WTC11 (cell line): ENCODE measurements at regions not wholly inside any gene's neighbourhood (a gene's known extent, or its start where the extent isn't known, plus 50 kb on each side); places are given as distances from the start of the nearest gene placed in this dataset.

Experiments
- FOXP4 ChIP-seq: sonication (generic); formaldehyde crosslinking; IDR thresholded peaks from 2 replicates; pipeline ENCODE4 v1.8.0; 2022; ENCODE audit warnings: mild to moderate bottlenecking, missing genetic modification reagents
- TP53 ChIP-seq: sonication (generic); formaldehyde crosslinking; IDR thresholded peaks from 2 replicates; pipeline ENCODE4 v1.8.1; 2023; ENCODE audit warnings: mild to moderate bottlenecking, missing genetic modification reagents
- TF ChIP-seq, protein P1 (sequence below): fragments of 200-600 bp; IDR thresholded peaks from 2 replicates; pipeline ENCODE4 v1.8.0; 2022; ENCODE audit warnings: antibody characterized with exemption
- TF ChIP-seq, protein P2 (sequence below): sonication (generic); formaldehyde crosslinking; IDR thresholded peaks from 2 replicates; pipeline ENCODE4 v1.8.0; 2022; ENCODE audit warnings: mild to moderate bottlenecking, missing genetic modification reagents

DNA sequence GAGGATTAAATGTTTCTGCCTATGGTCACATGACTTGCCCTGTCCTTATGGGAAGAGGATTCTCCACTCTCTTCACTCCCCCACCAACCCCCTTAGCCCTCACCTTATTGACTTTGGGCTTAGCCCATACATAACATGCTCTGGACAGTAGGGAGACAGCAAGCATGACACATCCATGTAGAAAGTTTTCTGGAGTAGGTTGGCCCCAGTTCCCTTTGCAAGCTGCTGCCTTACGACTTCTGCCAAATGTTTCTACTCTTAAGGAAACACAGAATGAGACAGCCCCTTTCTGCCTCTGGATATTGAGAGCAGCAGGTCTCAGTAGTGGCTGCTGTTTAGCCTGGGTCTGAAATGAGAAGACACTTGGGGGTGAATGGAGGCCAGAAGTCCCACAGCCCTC is 282.2 kb downstream of the MAP2K6 start:
- TF ChIP-seq, protein P1, sequence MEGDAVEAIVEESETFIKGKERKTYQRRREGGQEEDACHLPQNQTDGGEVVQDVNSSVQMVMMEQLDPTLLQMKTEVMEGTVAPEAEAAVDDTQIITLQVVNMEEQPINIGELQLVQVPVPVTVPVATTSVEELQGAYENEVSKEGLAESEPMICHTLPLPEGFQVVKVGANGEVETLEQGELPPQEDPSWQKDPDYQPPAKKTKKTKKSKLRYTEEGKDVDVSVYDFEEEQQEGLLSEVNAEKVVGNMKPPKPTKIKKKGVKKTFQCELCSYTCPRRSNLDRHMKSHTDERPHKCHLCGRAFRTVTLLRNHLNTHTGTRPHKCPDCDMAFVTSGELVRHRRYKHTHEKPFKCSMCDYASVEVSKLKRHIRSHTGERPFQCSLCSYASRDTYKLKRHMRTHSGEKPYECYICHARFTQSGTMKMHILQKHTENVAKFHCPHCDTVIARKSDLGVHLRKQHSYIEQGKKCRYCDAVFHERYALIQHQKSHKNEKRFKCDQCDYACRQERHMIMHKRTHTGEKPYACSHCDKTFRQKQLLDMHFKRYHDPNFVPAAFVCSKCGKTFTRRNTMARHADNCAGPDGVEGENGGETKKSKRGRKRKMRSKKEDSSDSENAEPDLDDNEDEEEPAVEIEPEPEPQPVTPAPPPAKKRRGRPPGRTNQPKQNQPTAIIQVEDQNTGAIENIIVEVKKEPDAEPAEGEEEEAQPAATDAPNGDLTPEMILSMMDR: no peak
- TF ChIP-seq, protein P2, sequence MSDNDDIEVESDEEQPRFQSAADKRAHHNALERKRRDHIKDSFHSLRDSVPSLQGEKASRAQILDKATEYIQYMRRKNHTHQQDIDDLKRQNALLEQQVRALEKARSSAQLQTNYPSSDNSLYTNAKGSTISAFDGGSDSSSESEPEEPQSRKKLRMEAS (CRISPR knock-in tag): no peak
- no peak for TF ChIP-seq TP53 (CRISPR knock-in tag)
- no peak for TF ChIP-seq FOXP4 (CRISPR knock-in tag)
